OCI-LY7 (cell line): ENCODE measurements at regions not wholly inside any gene's neighbourhood (a gene's known extent, or its start where the extent isn't known, plus 50 kb on each side); places are given as distances from the start of the nearest gene placed in this dataset.
"Not testable (repeated sequence)": the region's sequence is repeated elsewhere in the genome, so short reads cannot be mapped to it uniquely, and the experiment has no call there.

Experiments used
- CTCF ChIP-seq: fragments of 200-600 bp; sonication (generic); conservative IDR thresholded peaks from 2 replicates; pipeline ENCODE4 v1.5.1; 2014; ENCODE audit warnings: mild to moderate bottlenecking, antibody characterized with exemption, low read length, moderate library complexity, mixed read lengths
- EZH2phosphoT487 ChIP-seq: fragments of 200-600 bp; sonication (generic); IDR thresholded peaks from 2 replicates; pipeline ENCODE4 v1.6.1; 2018; ENCODE audit warnings: low read depth, borderline replicate concordance, mild to moderate bottlenecking, mixed run types, antibody characterized with exemption, low read length, moderate library complexity, mixed read lengths

- peak; percentile 48; the same call in 1 of the 2 replicates for TF ChIP-seq CTCF
- TF ChIP-seq EZH2phosphoT487: not testable (repeated sequence)
Observed at GRCh38 chrY:20648891-20649290, 73.3 kb downstream of the EIF1AY start.
